ENCODE measurements at regions not wholly inside any gene's neighbourhood (a gene's known extent, or its start where the extent isn't known, plus 50 kb on each side); places are given as distances from the start of the nearest gene placed in this dataset.

- TF ChIP-seq, protein P1, sequence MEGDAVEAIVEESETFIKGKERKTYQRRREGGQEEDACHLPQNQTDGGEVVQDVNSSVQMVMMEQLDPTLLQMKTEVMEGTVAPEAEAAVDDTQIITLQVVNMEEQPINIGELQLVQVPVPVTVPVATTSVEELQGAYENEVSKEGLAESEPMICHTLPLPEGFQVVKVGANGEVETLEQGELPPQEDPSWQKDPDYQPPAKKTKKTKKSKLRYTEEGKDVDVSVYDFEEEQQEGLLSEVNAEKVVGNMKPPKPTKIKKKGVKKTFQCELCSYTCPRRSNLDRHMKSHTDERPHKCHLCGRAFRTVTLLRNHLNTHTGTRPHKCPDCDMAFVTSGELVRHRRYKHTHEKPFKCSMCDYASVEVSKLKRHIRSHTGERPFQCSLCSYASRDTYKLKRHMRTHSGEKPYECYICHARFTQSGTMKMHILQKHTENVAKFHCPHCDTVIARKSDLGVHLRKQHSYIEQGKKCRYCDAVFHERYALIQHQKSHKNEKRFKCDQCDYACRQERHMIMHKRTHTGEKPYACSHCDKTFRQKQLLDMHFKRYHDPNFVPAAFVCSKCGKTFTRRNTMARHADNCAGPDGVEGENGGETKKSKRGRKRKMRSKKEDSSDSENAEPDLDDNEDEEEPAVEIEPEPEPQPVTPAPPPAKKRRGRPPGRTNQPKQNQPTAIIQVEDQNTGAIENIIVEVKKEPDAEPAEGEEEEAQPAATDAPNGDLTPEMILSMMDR (IDR thresholded peaks at IDR 0.05; ENCODE audit: low read depth, low read length) = no peak
- no peak for DNase-seq (ENCODE audit: extremely low read depth, low read depth)
Measured at GRCh38 chr20:18977441-18977840, 163.9 kb downstream of the SCP2D1 start.

DNA sequence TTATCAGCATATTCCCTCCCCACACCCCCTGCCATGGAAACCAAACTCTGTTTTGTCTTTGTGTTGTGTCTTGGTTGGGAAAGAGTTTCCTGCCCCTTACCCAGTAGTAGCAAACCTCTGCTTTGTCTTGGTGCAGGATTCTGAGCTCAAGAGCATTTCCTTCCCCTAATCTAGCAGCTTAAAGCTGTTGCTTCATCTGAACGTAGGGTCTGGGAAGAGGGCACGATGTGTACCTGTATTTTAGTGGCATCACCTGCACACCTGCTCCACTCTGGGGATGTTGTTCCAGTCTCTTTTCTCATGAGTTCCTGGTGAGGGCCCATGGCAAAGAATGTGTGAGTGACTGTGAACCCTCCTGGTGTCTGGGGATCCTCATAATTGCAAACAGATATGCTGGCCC, 164.7 kb downstream of the SCP2D1 start:
- TF ChIP-seq, protein P1 (IDR thresholded peaks at IDR 0.05; ENCODE audit: low read depth, low read length) = no peak
- no peak for DNase-seq (ENCODE audit: extremely low read depth, low read depth)

DNA sequence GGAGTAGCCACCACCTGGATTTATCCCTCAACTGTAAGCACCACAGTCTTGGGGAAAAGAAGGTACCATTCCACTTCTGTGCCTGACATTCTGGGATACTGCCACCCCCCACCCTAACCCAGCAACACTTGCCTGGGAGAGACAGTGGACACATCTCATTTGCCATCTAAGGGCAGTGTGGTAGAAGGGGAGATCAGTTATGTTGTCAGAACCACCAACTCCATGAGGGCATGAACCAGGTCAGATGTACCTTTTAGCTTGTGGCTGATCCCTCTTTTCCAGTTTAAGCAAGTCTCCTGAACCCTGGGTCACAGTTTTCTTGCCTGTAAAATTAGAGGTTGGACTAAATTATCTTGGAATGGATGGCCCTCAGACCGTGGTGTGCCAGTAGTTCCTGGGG, 165.5 kb downstream of the SCP2D1 start:
- TF ChIP-seq, protein P1 (IDR thresholded peaks at IDR 0.05; ENCODE audit: low read depth, low read length) = no peak
- DNase-seq (ENCODE audit: extremely low read depth, low read depth) = no peak

DNA sequence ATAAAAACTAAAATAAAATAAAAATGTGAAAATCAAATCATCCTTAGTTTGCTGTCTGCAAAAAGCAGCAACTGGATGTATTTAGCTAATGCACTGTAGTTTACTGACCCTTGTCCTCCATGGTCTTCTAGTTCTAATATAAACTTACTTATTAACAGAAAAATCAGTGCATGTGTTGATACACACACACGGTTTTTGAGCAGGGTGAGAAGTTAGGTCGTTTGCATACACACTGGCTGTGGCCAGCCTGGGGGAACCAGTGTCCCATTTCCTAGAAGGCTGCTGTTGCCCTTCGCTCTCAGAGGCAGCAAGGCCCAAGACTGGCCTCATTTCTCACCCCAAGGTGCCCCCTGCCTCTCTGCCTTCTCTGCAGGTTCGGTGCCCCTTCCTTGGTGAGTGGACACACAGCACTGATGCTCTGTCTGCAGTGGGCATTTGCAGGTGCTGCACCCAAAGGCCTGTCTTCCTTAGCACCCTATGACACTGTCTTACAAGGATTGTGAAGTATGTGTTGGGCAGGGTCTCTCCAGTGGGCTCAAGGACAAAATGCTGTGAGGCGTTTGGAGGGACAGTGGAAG, 168.5 kb downstream of the SCP2D1 start:
- no peak for DNase-seq (ENCODE audit: extremely low read depth, low read depth)
- TF ChIP-seq, protein P1 (IDR thresholded peaks at IDR 0.05; ENCODE audit: low read depth, low read length) = no peak

DNA sequence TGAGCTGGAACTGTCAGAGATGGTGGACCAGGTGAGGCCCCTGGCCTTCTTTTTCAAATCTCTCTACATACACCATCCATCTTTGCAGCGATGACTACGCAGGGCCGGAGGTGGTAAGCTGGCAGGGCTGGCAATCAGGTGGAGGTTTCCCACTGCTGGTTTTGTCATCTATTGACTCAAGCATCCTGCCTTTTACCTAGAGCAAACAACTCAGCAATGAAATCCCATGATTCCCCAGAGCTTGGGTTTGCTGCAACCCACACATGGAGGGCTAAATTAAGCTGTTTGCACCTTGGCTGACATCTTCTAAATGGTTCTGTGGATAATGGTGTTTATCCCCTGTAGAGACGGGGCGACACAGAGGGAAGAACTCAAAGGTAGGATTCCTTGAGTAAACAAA, 170.2 kb downstream of the SCP2D1 start:
- no peak for DNase-seq (ENCODE audit: extremely low read depth, low read depth)
- TF ChIP-seq, protein P1 (IDR thresholded peaks at IDR 0.05; ENCODE audit: low read depth, low read length) = no peak

- no peak for DNase-seq (ENCODE audit: extremely low read depth, low read depth)
Measured at GRCh38 chr20:18984238-18985200, 170.9 kb downstream of the SCP2D1 start.

More at GRCh38 chr20:18984238-18985200, 170.9 kb downstream of the SCP2D1 start:
- TF ChIP-seq, protein P1 (IDR thresholded peaks at IDR 0.05; ENCODE audit: low read depth, low read length) = no peak
